H1 (cell line): ENCODE measurements at regions not wholly inside any gene's neighbourhood (a gene's known extent, or its start where the extent isn't known, plus 50 kb on each side); places are given as distances from the start of the nearest gene placed in this dataset.

Experiments
- BCL11A ChIP-seq, 2 experiments: IDR thresholded peaks; one replicate each; pipeline ENCODE4 v1.6.1; 2011; ENCODE audit warnings: low read depth in 2 of 2, low read length in 2 of 2, mild to moderate bottlenecking in 2 of 2
- KDM4A ChIP-seq: IDR thresholded peaks from one replicate; pipeline ENCODE4 v1.7.1; 2012; ENCODE audit warnings: low read depth, mild to moderate bottlenecking, moderate library complexity, low read length, inconsistent platforms; ENCODE audit not compliant: severe bottlenecking
- RBBP5 ChIP-seq: IDR thresholded peaks from 2 replicates; pipeline ENCODE4 v1.7.1; 2012; ENCODE audit warnings: low read depth, mild to moderate bottlenecking, inconsistent platforms, low read length, moderate library complexity, borderline replicate concordance
- SIN3A ChIP-seq, 2 experiments: IDR thresholded peaks in 1 of 2; conservative IDR thresholded peaks in 1 of 2; 2 replicates each; pipeline ENCODE4 v1.6.1; 2011 to 2012; ENCODE audit warnings: low read length in 2 of 2, improper control_type of control experiment in 1 of 2, low read depth in 1 of 2, mild to moderate bottlenecking in 1 of 2
- SIX5 ChIP-seq: IDR thresholded peaks from 2 replicates; pipeline ENCODE4 v1.6.1; 2011; ENCODE audit warnings: mild to moderate bottlenecking, low read depth, low read length
- SP1 ChIP-seq: IDR thresholded peaks from 2 replicates; pipeline ENCODE4 v1.6.1; 2011; ENCODE audit warnings: low read depth, low read length
- TF ChIP-seq, protein P1 (sequence below): IDR thresholded peaks from 2 replicates; pipeline ENCODE4 v1.6.1; 2011; ENCODE audit warnings: low read length, improper control_type of control experiment
- TF ChIP-seq, protein P2 (sequence below): IDR thresholded peaks from 2 replicates; pipeline ENCODE4 v1.6.1; 2011; ENCODE audit warnings: low read depth, mild to moderate bottlenecking, low read length; ENCODE audit not compliant: insufficient read depth
- TF ChIP-seq, protein P3 (sequence below): fragments of 300-600 bp; sonication (generic); IDR thresholded peaks from 2 replicates; pipeline ENCODE4 v1.7.1; 2012; ENCODE audit warnings: low read length, moderate library complexity, mild to moderate bottlenecking, inconsistent platforms; ENCODE audit not compliant: insufficient replicate concordance

DNA sequence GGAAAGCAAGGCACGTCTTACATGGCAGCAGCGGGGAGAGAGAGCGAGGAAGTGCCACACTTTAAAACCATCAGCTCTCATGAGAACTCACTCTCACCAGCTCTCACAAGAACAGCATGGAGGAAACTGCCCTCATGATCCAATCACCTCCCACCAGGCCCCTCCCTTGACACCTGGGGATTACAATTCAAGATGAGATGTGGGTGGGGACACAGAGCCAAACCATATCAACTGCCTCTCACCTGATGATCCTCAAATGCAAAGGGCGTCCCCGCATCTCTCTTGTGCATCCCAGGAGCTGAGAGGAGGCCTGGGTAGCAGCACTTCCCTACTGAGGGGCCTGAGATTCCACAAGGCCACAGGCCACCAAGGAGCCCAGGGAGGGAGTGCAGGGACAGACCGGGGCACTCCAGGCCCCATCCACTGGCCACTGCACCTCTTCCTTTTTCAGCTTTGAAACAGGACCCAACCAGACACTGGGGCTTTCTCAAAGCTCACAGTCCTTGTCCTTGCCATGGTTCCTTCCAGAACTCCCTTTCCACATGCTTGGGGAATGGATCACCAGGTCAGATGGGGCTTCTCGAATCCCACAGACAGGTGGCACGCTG, 54.5 kb upstream of the IL17B start (continued):
- TF ChIP-seq BCL11A (IDR thresholded peaks at IDR 0.05; ENCODE audit: low read depth in 2 of 2, low read length in 2 of 2) (no peak), SP1 (no peak), RBBP5 (no peak), SIN3A (conservative IDR thresholded peaks at IDR 0.05 in 1 of 2, IDR thresholded peaks at IDR 0.05 in 1 of 2; ENCODE audit: low read depth in 1 of 2, low read length in 2 of 2) (no peak), KDM4A (no peak), SIX5 (no peak)
- TF ChIP-seq, protein P1, sequence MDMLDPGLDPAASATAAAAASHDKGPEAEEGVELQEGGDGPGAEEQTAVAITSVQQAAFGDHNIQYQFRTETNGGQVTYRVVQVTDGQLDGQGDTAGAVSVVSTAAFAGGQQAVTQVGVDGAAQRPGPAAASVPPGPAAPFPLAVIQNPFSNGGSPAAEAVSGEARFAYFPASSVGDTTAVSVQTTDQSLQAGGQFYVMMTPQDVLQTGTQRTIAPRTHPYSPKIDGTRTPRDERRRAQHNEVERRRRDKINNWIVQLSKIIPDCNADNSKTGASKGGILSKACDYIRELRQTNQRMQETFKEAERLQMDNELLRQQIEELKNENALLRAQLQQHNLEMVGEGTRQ, result no peak
- TF ChIP-seq, protein P2, sequence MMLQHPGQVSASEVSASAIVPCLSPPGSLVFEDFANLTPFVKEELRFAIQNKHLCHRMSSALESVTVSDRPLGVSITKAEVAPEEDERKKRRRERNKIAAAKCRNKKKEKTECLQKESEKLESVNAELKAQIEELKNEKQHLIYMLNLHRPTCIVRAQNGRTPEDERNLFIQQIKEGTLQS, result no peak
- TF ChIP-seq, protein P3, sequence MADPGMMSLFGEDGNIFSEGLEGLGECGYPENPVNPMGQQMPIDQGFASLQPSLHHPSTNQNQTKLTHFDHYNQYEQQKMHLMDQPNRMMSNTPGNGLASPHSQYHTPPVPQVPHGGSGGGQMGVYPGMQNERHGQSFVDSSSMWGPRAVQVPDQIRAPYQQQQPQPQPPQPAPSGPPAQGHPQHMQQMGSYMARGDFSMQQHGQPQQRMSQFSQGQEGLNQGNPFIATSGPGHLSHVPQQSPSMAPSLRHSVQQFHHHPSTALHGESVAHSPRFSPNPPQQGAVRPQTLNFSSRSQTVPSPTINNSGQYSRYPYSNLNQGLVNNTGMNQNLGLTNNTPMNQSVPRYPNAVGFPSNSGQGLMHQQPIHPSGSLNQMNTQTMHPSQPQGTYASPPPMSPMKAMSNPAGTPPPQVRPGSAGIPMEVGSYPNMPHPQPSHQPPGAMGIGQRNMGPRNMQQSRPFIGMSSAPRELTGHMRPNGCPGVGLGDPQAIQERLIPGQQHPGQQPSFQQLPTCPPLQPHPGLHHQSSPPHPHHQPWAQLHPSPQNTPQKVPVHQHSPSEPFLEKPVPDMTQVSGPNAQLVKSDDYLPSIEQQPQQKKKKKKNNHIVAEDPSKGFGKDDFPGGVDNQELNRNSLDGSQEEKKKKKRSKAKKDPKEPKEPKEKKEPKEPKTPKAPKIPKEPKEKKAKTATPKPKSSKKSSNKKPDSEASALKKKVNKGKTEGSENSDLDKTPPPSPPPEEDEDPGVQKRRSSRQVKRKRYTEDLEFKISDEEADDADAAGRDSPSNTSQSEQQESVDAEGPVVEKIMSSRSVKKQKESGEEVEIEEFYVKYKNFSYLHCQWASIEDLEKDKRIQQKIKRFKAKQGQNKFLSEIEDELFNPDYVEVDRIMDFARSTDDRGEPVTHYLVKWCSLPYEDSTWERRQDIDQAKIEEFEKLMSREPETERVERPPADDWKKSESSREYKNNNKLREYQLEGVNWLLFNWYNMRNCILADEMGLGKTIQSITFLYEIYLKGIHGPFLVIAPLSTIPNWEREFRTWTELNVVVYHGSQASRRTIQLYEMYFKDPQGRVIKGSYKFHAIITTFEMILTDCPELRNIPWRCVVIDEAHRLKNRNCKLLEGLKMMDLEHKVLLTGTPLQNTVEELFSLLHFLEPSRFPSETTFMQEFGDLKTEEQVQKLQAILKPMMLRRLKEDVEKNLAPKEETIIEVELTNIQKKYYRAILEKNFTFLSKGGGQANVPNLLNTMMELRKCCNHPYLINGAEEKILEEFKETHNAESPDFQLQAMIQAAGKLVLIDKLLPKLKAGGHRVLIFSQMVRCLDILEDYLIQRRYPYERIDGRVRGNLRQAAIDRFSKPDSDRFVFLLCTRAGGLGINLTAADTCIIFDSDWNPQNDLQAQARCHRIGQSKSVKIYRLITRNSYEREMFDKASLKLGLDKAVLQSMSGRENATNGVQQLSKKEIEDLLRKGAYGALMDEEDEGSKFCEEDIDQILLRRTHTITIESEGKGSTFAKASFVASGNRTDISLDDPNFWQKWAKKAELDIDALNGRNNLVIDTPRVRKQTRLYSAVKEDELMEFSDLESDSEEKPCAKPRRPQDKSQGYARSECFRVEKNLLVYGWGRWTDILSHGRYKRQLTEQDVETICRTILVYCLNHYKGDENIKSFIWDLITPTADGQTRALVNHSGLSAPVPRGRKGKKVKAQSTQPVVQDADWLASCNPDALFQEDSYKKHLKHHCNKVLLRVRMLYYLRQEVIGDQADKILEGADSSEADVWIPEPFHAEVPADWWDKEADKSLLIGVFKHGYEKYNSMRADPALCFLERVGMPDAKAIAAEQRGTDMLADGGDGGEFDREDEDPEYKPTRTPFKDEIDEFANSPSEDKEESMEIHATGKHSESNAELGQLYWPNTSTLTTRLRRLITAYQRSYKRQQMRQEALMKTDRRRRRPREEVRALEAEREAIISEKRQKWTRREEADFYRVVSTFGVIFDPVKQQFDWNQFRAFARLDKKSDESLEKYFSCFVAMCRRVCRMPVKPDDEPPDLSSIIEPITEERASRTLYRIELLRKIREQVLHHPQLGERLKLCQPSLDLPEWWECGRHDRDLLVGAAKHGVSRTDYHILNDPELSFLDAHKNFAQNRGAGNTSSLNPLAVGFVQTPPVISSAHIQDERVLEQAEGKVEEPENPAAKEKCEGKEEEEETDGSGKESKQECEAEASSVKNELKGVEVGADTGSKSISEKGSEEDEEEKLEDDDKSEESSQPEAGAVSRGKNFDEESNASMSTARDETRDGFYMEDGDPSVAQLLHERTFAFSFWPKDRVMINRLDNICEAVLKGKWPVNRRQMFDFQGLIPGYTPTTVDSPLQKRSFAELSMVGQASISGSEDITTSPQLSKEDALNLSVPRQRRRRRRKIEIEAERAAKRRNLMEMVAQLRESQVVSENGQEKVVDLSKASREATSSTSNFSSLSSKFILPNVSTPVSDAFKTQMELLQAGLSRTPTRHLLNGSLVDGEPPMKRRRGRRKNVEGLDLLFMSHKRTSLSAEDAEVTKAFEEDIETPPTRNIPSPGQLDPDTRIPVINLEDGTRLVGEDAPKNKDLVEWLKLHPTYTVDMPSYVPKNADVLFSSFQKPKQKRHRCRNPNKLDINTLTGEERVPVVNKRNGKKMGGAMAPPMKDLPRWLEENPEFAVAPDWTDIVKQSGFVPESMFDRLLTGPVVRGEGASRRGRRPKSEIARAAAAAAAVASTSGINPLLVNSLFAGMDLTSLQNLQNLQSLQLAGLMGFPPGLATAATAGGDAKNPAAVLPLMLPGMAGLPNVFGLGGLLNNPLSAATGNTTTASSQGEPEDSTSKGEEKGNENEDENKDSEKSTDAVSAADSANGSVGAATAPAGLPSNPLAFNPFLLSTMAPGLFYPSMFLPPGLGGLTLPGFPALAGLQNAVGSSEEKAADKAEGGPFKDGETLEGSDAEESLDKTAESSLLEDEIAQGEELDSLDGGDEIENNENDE, result no peak
